HG03439 (cell line): ENCODE measurements at regions not wholly inside any gene's neighbourhood (a gene's known extent, or its start where the extent isn't known, plus 50 kb on each side); places are given as distances from the start of the nearest gene placed in this dataset.
"Not testable (repeated sequence)": the region's sequence is repeated elsewhere in the genome, so short reads cannot be mapped to it uniquely, and the experiment has no call there.

Source experiments
- ATAC-seq: cut with Tn5 transposase; IDR thresholded peaks from one replicate; pipeline ENCODE4 v1.9.1; 2021; ENCODE audit warnings: mild to moderate bottlenecking, moderate library complexity; ENCODE audit not compliant: unreplicated experiment

DNA sequence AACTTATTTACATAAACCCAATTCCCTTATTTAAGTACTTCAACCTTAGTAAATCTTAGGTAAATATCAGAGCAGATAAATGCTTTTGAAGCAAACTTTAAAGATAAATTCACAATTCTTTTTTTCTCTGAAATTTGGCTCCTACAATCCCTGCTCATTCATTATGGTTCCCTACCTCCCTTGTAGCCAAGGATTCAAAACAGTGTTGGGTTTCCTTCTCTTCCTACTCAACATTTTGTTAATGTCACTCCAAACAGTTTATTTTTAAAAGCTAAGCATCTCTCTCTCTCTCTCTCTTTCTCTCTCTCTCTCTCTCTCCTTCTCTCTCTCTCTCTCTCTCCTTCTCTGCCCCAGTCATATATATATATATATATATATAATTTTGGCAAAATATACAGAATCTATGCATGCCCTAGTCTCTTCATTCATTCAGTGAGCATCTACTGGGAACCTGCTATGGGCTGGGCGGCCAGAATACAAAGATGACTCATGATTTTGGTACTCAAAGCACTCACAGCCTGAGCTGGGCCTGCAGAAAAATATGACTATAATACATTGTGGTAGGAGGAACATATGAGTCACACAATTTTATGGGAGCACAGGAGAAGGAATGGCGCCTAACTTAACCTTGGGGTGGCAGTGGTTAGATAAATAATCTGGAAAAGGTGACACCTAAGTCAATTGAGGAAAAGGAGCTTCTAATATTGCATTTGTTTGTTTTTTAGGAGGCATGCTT is 123.7 kb upstream of the DHRS4 start:
- ATAC-seq = no peak

DNA sequence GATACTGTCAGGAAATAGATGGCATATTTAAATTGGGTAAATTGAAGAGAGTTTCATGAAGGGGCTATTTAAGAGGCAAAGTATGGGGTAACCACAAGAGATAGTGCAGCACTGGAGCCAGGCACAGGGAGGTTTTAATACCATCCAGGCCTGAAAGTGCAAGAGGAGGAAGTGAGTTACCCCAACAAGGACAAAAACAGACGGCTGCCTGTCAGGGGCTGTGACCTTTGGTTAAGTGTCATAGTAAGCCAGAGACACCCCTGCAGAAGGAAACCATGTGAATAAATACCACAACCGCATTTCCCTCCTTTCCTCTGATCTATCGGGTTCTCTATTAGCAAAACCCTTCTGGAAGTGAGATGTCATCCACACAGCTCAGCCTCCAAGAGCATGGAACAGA is 122.0 kb upstream of the DHRS4 start:
- no peak for ATAC-seq

GRCh38 chr14:23861666-23862065 is 91.9 kb upstream of the DHRS4 start:
- ATAC-seq = no peak

DNA sequence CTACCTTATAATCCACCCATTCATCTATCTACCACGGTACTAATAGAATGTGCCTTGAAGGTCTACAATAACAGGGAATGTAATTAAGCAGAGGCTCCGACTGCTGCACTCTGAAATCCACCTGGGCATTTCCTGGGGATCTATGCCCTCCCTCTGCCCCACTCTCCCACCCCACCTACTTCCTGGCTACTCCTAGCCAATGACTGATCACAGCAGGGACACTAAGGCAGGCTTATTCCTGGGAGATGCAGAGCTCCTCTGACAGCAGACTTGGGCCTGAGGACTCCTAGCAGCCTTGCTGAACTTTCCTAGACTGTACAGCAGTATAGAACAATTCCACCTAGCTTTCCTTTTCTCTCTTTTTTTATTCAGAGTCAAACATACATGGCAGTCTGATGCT is 91.1 kb upstream of the DHRS4 start:
- ATAC-seq = no peak

DNA sequence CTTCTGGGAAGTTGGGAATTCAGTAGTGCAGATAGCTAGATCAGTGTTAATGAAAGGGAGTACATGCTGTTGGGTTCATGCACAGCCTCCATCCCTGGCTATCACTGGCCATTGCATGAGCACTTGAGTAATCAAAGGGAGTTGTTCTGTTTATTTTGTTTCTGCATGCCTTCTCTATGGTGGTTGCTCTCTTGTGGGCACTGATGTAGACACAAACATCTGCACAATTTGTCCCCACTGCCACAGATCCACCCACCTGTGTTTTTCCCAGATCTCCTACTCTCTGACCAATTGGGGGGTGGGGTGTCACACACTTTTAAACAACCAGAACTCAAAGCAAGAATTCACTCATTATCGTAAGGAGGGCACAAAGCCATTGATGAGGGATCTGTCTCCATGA is 89.7 kb upstream of the DHRS4 start:
- ATAC-seq = no peak

- ATAC-seq = no peak
Observed at GRCh38 chr14:23864259-23864658, 89.3 kb upstream of the DHRS4 start.

GRCh38 chr14:23864861-23865260 is 88.7 kb upstream of the DHRS4 start:
- ATAC-seq = no peak

DNA sequence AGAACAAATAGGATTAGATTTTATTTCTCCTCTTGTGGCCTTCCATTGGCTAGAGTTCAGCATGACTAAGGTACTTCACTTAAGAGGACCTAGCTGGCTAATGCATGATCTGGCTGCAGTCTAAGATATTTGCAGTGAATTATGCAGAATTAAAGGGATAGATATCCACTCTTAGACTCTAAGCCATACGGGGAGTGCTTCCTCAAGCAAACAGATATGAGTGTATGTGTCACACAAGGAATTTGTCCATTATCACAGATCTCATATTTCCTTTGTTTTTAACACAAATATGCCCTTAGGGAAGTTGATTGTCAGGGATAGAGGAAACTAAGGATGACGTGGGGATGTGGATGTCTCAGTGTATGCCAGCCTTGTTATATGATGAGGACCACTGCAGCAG is 88.1 kb upstream of the DHRS4 start:
- no peak for ATAC-seq

DNA sequence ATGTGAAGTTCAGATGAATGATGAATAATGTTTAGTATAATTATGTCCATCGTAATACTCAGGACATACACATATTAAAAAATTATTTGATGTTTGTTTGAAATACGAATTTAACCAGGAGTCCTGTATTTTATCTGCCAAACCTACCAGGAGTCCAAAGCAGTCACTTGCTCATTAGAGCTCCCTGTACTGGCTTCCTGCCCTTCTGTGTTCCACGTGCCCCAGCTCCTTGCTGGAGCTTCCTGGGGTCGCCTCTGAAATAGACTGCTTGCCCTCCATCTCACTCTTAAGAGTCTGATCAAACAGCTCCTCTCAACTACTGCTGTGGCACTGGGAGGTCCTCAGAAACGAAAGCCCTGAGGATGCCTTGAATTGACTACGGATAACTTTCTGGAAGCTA is 87.3 kb upstream of the DHRS4 start:
- ATAC-seq = no peak

DNA sequence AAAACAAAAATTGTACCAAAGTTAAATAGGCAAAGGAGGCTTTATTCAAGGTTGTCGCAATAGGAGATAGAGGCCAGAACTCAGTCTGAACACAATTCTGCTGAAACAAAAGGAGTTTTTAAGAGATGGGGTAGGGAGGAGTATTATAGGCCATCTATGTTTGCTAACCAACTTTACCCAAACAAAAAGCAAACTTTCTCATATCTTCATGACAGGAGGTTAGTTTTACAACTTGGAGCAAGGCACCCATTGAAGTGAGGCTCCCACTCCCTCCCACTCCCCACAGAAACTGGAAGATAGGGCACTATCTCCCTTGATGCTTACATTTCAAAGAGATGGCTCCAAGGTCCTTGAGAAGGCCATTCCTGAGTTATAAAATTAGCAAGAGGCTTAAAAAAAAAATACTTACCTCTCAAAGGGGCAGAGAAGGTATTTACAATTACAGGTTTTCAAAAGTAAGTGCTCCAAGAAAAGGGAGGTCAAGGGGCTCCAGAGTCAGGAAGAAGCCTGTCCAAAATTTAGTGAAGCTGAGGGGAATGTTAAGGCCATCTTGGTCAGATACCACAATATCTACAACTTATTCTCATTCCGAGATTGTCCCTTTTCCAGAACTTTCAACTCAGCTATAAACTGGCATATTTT is 84.4 kb upstream of the DHRS4 start:
- no peak for ATAC-seq

DNA sequence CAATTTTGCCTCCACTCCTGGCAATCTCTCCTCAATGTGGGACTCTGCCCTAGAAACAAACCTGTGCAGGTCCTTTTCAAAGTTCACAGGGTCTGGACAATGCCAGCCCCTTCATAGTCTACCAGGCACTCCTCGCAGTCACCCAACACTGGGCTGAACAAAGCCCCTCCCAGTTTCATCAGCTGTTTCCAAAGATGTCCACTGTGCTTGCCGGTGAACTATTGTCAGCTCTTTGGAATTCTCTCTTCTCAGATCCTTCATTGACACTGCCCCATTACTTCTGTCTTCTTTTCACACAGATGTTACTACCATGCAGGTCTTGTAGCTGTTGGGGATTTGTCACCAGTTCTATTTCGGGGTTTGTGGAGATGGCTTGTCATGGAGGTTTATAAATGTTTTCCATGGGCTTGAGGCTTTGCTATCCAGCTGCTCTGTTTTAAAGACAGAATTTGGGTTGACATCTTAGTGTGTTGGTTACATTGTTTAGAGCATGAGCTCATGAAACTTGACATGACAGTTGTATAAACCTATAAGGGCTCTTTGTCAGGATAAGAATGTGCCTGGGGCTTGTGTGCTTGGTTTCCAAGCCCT is 77.3 kb upstream of the DHRS4 start:
- no peak for ATAC-seq

DNA sequence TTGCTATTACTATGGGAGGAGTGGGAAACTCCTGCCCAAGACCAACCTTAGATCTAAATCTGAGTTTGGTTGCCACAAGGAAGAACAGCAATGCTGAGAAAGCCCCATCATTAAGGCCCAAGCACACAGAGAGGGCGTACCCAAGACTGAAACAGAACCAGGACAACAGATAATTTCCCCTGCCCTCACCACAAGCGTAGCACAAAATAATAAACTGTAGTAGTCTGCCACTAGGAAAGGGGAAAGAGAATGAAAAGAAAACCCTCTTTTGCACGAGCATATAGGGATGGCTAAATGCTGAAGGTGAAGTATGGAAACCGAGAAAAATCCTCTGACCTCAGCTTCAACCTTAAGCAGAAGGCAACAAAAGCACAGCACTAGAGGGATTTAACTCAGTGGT is 76.5 kb upstream of the DHRS4 start:
- ATAC-seq = peak; percentile 70

- peak; percentile 83 for ATAC-seq
Observed at GRCh38 chr14:23877538-23878180, 75.9 kb upstream of the DHRS4 start.

GRCh38 chr14:23881282-23881681 is 72.3 kb upstream of the DHRS4 start:
- no peak for ATAC-seq

GRCh38 chr14:23883684-23884540 is 69.7 kb upstream of the DHRS4 start:
- no peak for ATAC-seq

- no peak for ATAC-seq
Observed at GRCh38 chr14:23884541-23884904, 69.0 kb upstream of the DHRS4 start.

DNA sequence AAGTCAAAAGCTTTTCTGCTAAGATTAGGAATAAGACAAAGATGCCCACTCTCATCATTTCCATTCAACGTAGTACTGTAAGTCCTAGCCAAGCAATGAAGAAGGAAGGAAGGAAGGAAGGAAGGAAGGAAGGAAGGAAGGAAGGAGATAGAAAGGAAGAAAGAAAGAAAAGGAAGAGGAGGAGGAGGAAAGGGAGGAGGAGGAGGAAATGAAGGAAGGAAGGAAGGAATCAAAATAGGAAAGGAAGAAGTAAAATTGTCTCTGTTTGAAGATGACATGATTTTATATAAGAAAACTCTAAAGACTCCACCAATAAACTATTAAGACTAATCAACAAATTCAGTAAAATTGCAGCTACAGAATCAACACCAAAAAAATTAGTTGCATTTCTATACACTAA is 66.0 kb upstream of the DHRS4 start:
- no peak for ATAC-seq

- not testable (repeated sequence) for ATAC-seq
Observed at GRCh38 chr14:23891717-23892116, 61.9 kb upstream of the DHRS4 start.

GRCh38 chr14:23892289-23892688 is 61.3 kb upstream of the DHRS4 start:
- not testable (repeated sequence) for ATAC-seq

GRCh38 chr14:23894362-23895052 is 59.1 kb upstream of the DHRS4 start:
- no peak for ATAC-seq

DNA sequence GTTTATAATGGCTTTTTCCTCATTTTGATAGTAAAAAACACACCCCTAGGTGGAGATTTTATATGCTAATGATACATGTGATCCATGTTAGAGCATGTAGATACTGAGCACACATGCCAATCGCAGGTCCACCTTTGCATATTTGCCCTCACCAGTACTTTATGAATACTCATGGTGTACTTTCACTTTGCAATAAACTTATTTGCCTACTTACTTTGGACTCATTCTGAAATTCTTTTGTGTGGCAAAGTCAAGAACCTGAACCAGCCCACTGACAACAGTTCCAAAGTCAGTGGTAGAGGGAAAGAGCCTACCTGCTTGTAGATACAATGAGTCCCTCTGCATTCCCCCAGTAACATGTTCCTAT is 58.5 kb upstream of the DHRS4 start:
- ATAC-seq = no peak
